ENCODE measurements at regions not wholly inside any gene's neighbourhood (a gene's known extent, or its start where the extent isn't known, plus 50 kb on each side); places are given as distances from the start of the nearest gene placed in this dataset.

DNA sequence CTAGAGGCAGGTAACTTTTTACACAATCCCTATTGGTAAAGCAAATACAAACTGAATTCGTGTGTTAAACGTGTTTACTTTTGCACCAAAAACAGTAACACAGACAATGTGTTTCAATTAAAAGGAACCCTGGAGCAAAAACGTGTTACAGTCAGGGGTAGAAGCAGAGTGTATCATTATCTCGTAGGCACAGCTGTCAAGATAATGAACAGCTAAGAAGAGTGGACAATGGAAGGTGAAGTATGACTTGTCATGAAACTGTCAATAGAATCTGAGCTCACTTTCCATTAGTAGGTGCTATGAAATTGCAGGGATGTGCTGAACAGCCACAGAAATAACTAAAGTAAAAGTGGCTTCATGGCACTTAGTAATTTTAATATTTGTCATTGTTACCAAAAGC lies 1229.8 kb upstream of the WWC1 start:
- H3K27me3 ChIP-seq (ENCODE audit: control insufficient read depth in 2 of 2, insufficient read depth in 2 of 2, low read length in 2 of 2) = no peaks in the 10 kb centered on the region
- DNase-seq (ENCODE audit: low read depth, low spot score) (no peak), FAIRE-seq (no peak)
- no peaks in the 10 kb centered on the region for H3K79me2 ChIP-seq (ENCODE audit: control insufficient read depth, insufficient read depth, low read length)
- H2AFZ ChIP-seq (ENCODE audit: low read depth, low read length) = no peak overlapping the region
- TF ChIP-seq EZH2 (IDR thresholded peaks at IDR 0.05; ENCODE audit: borderline replicate concordance, low read depth, low read length, severe bottlenecking) (no peak), JUN (IDR thresholded peaks at IDR 0.05; ENCODE audit: borderline replicate concordance, insufficient read depth, insufficient read length, low read depth) (no peak), GATA2 (IDR thresholded peaks at IDR 0.05; ENCODE audit: insufficient read depth, insufficient read length, low read depth, low read length) (no peak), POLR2A (IDR thresholded peaks at IDR 0.05; ENCODE audit: low read depth, low read length) (no peak), FOS (IDR thresholded peaks at IDR 0.05; ENCODE audit: borderline replicate concordance, insufficient read depth, low read length) (no peak), MYC (IDR thresholded peaks at IDR 0.05; ENCODE audit: low read depth, low read length) (no peak), POLR2AphosphoS5 (IDR thresholded peaks at IDR 0.05; ENCODE audit: insufficient read depth, low read depth, low read length) (no peak)
- TF ChIP-seq, protein P1, sequence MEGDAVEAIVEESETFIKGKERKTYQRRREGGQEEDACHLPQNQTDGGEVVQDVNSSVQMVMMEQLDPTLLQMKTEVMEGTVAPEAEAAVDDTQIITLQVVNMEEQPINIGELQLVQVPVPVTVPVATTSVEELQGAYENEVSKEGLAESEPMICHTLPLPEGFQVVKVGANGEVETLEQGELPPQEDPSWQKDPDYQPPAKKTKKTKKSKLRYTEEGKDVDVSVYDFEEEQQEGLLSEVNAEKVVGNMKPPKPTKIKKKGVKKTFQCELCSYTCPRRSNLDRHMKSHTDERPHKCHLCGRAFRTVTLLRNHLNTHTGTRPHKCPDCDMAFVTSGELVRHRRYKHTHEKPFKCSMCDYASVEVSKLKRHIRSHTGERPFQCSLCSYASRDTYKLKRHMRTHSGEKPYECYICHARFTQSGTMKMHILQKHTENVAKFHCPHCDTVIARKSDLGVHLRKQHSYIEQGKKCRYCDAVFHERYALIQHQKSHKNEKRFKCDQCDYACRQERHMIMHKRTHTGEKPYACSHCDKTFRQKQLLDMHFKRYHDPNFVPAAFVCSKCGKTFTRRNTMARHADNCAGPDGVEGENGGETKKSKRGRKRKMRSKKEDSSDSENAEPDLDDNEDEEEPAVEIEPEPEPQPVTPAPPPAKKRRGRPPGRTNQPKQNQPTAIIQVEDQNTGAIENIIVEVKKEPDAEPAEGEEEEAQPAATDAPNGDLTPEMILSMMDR (IDR thresholded peaks at IDR 0.05; ENCODE audit: extremely low read depth in 1 of 2, insufficient read depth in 1 of 2, low read depth in 1 of 2, low read length in 2 of 2) = no peak
- TF ChIP-seq, protein P2, sequence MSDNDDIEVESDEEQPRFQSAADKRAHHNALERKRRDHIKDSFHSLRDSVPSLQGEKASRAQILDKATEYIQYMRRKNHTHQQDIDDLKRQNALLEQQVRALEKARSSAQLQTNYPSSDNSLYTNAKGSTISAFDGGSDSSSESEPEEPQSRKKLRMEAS (IDR thresholded peaks at IDR 0.05; ENCODE audit: insufficient read depth, insufficient read length) = no peak
- no peak overlapping the region for H3K4me3 ChIP-seq (replicated peaks in 1 of 3; ENCODE audit: insufficient read depth in 1 of 3, low read depth in 1 of 3, low read length in 3 of 3)
- ChIA-PET POLR2A (no interaction called here), CTCF (no interaction called here)
- H3K4me1 ChIP-seq (ENCODE audit: control insufficient read depth, extremely low read depth, insufficient read depth, low read length) = no peaks in the 10 kb centered on the region
- H3K9me3 ChIP-seq (replicated peaks; ENCODE audit: control insufficient read depth, insufficient read depth, low read length) = no peaks in the 10 kb centered on the region
- H3K27ac ChIP-seq (ENCODE audit: insufficient read depth, low read depth, low read length) = no peak overlapping the region
- no peaks in the 10 kb centered on the region for H4K20me1 ChIP-seq (replicated peaks; ENCODE audit: control insufficient read depth, extremely low read depth, insufficient read depth, low read length)
- H3K4me2 ChIP-seq (ENCODE audit: insufficient read depth, low read length) = no peak overlapping the region
- intact Hi-C loops (cut with micrococcal nuclease) = no loop called here
- BruUV-seq (replicated peaks) = no TSS peak
- dilution Hi-C loops (cut with MboI; ENCODE audit: extremely low pct_ligation_motif_present, low sequenced_read_pairs) = no loop called here
- H3K36me3 ChIP-seq (ENCODE audit: control insufficient read depth in 2 of 2, extremely low read depth in 1 of 2, insufficient read depth in 2 of 2, low read length in 2 of 2) = no peaks in the 10 kb centered on the region
- no peaks in the 10 kb centered on the region for H3K9me1 ChIP-seq (replicated peaks; ENCODE audit: control insufficient read depth, extremely low read depth, insufficient read depth, low read length)
- H3K9ac ChIP-seq (replicated peaks; ENCODE audit: extremely low read depth, insufficient read depth, low read length) = no peak overlapping the region

Measured in endothelial cell of umbilical vein (primary cell).